ENCODE measurements at regions not wholly inside any gene's neighbourhood (a gene's known extent, or its start where the extent isn't known, plus 50 kb on each side); places are given as distances from the start of the nearest gene placed in this dataset.

DNA sequence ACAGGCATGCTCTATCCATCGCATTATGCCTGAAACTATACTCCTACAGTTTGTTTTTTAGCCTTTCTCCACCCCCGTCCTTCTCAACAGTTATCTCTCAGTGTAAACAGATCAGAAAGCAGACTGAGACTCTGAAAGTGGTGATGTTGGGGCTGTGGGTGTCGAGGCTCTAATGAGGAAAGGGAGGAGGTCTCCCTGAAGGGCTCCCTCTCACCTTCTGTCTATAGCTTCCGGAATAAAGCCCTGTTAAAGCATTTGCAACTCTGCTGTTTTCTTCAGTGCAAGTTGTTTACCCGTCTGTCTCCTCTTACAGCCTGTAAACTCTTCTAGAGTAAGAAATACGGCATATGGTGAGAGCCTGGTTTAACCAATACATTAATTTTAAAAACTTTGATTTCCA is 136.7 kb upstream of the SYT4 start:
- TF ChIP-seq, protein P1, sequence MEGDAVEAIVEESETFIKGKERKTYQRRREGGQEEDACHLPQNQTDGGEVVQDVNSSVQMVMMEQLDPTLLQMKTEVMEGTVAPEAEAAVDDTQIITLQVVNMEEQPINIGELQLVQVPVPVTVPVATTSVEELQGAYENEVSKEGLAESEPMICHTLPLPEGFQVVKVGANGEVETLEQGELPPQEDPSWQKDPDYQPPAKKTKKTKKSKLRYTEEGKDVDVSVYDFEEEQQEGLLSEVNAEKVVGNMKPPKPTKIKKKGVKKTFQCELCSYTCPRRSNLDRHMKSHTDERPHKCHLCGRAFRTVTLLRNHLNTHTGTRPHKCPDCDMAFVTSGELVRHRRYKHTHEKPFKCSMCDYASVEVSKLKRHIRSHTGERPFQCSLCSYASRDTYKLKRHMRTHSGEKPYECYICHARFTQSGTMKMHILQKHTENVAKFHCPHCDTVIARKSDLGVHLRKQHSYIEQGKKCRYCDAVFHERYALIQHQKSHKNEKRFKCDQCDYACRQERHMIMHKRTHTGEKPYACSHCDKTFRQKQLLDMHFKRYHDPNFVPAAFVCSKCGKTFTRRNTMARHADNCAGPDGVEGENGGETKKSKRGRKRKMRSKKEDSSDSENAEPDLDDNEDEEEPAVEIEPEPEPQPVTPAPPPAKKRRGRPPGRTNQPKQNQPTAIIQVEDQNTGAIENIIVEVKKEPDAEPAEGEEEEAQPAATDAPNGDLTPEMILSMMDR (IDR thresholded peaks at IDR 0.05; ENCODE audit: low read depth, low read length) = no peak
- TF ChIP-seq POLR2A (IDR thresholded peaks at IDR 0.05; ENCODE audit: extremely low read depth, insufficient read length) (no peak), MYC (IDR thresholded peaks at IDR 0.05; ENCODE audit: low read depth, low read length) (no peak)
- TF ChIP-seq, protein P2, sequence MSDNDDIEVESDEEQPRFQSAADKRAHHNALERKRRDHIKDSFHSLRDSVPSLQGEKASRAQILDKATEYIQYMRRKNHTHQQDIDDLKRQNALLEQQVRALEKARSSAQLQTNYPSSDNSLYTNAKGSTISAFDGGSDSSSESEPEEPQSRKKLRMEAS (IDR thresholded peaks at IDR 0.05; ENCODE audit: low read depth, low read length) = no peak
